A673 (cell line): ENCODE measurements at regions not wholly inside any gene's neighbourhood (a gene's known extent, or its start where the extent isn't known, plus 50 kb on each side); places are given as distances from the start of the nearest gene placed in this dataset.

Source experiments
- BruUV-seq: library from RNA; stranded (reverse); fragments of 400-500 nt; replicated peaks from 2 replicates; lab custom pipeline; 2021; lab: Mats Ljungman, UMichigan
- CTCF ChIA-PET: fragments of 300-600 bp; sonication (Branson Sonifier 250); formaldehyde crosslinking; loops from one replicate; lab custom pipeline; 2022; ENCODE audit warnings: antibody characterized with exemption; lab: Charles Lee
- POLR2A ChIA-PET: fragments of 300-600 bp; sonication (Branson Sonifier 250); formaldehyde crosslinking; loops from one replicate; lab custom pipeline; 2022; ENCODE audit warnings: antibody characterized with exemption; ENCODE audit not compliant: low non-redundant PET; lab: Charles Lee
- DNase-seq: peaks from one replicate; pipeline ENCODE4 v3.0.0-alpha.2; 2015; ENCODE audit warnings: low spot score
- H3K27ac ChIP-seq: fragments of 200-600 bp; sonication (generic); 2 replicates; pipeline ENCODE4 v1.5.1; 2016; ENCODE audit warnings: mixed run types, low read depth, mild to moderate bottlenecking, mixed read lengths, antibody characterized with exemption, low read length; ENCODE audit not compliant: poor library complexity, severe bottlenecking
- H3K27me3 ChIP-seq: fragments of 200-600 bp; sonication (generic); replicated peaks from 2 replicates; pipeline ENCODE4 v1.6.1; 2017; ENCODE audit warnings: mixed run types, low read depth, mild to moderate bottlenecking, mixed read lengths, antibody characterized with exemption, low read length; ENCODE audit not compliant: insufficient read depth, poor library complexity
- H3K36me3 ChIP-seq: fragments of 200-600 bp; sonication (generic); 2 replicates; pipeline ENCODE4 v1.6.1; 2016; ENCODE audit warnings: mixed run types, mild to moderate bottlenecking, mixed read lengths, antibody characterized with exemption, low read length; ENCODE audit not compliant: insufficient read depth, poor library complexity, severe bottlenecking
- H3K4me1 ChIP-seq: fragments of 200-600 bp; sonication (generic); 2 replicates; pipeline ENCODE4 v1.6.1; 2017; ENCODE audit warnings: mixed run types, mild to moderate bottlenecking, mixed read lengths, antibody characterized with exemption, low read length; ENCODE audit not compliant: insufficient read depth, poor library complexity, severe bottlenecking
- H3K4me3 ChIP-seq: fragments of 200-600 bp; sonication (generic); 2 replicates; pipeline ENCODE4 v1.5.1; 2016; ENCODE audit warnings: low read depth, mixed run types, mild to moderate bottlenecking, mixed read lengths, low read length; ENCODE audit not compliant: poor library complexity, severe bottlenecking
- H3K9me3 ChIP-seq: fragments of 200-600 bp; sonication (generic); 2 replicates; pipeline ENCODE4 v1.6.1; 2016; ENCODE audit warnings: mixed run types, low read depth, mild to moderate bottlenecking, mixed read lengths, antibody characterized with exemption, low read length; ENCODE audit not compliant: poor library complexity, severe bottlenecking
- CTCF ChIP-seq: fragments of 300-800, 200-600 bp; sonication (generic); conservative IDR thresholded peaks from 2 replicates; pipeline ENCODE4 v1.5.1; 2017; ENCODE audit warnings: low read depth, mild to moderate bottlenecking, antibody characterized with exemption, low read length, moderate library complexity, mixed read lengths
- EZH2 ChIP-seq: fragments of 200-600 bp; sonication (generic); IDR thresholded peaks from 2 replicates; pipeline ENCODE4 v1.6.1; 2017; ENCODE audit warnings: borderline replicate concordance, low read depth, mild to moderate bottlenecking, mixed read lengths, antibody characterized with exemption, low read length; ENCODE audit not compliant: poor library complexity, severe bottlenecking
- intact Hi-C: fragments of 100-400 bp; cut with micrococcal nuclease; formaldehyde crosslinking; loops from one replicate; pipeline ENCODE4 v1.10.0; 2022; ENCODE audit not compliant: unreplicated experiment

- H3K27me3 ChIP-seq = no peaks in the 10 kb centered on the region
- no peak overlapping the region for H3K27ac ChIP-seq
- TF ChIP-seq EZH2 = no peak
- TF ChIP-seq CTCF = no peak
- no peak overlapping the region for H3K4me3 ChIP-seq
- H3K9me3 ChIP-seq = no peaks in the 10 kb centered on the region
- BruUV-seq = no TSS peak
- POLR2A ChIA-PET = no interaction called here
- no peak for DNase-seq
- intact Hi-C loops = no loop called here
- H3K36me3 ChIP-seq = no peaks in the 10 kb centered on the region
- no peaks in the 10 kb centered on the region for H3K4me1 ChIP-seq
- CTCF ChIA-PET = no interaction called here
Observed at GRCh38 chr15:36109943-36110658, 469.3 kb upstream of the CDIN1 start.

- Histone ChIP-seq H3K36me3 (no peaks in the 10 kb centered on the region), H3K4me3 (no peak overlapping the region), H3K4me1 (no peaks in the 10 kb centered on the region), H3K9me3 (no peaks in the 10 kb centered on the region), H3K27ac (no peak overlapping the region), H3K27me3 (no peaks in the 10 kb centered on the region)
- DNase-seq = no peak
- no TSS peak for BruUV-seq
- POLR2A ChIA-PET = no interaction called here
- TF ChIP-seq EZH2 (no peak), CTCF (no peak)
- intact Hi-C loops = no loop called here
- CTCF ChIA-PET = no interaction called here
Observed at GRCh38 chr15:36110659-36110993, 468.8 kb upstream of the CDIN1 start.

GRCh38 chr15:36117296-36117787, 462.1 kb upstream of the CDIN1 start:
- no peak for DNase-seq
- no TSS peak for BruUV-seq
- Histone ChIP-seq H3K27me3 (no peaks in the 10 kb centered on the region), H3K36me3 (no peaks in the 10 kb centered on the region), H3K27ac (no peak overlapping the region), H3K4me3 (no peak overlapping the region), H3K4me1 (no peaks in the 10 kb centered on the region), H3K9me3 (no peaks in the 10 kb centered on the region)
- CTCF ChIA-PET = no interaction called here
- intact Hi-C loops = no loop called here
- no peak for TF ChIP-seq EZH2
- TF ChIP-seq CTCF = no peak
- POLR2A ChIA-PET = no interaction called here
